ENCODE measurements at regions not wholly inside any gene's neighbourhood (a gene's known extent, or its start where the extent isn't known, plus 50 kb on each side); places are given as distances from the start of the nearest gene placed in this dataset.
"Not testable (repeated sequence)": the region's sequence is repeated elsewhere in the genome, so short reads cannot be mapped to it uniquely, and the experiment has no call there.

GRCh38 chr7:55688261-55688660, 116.0 kb upstream of the VOPP1 start:
- TF ChIP-seq CTCF, POLR2A (IDR thresholded peaks at IDR 0.05): not testable (repeated sequence)

All from esophagus squamous epithelium (tissue), 4 donors.